Astrocyte (in vitro differentiated cells and primary cell): ENCODE measurements at regions not wholly inside any gene's neighbourhood (a gene's known extent, or its start where the extent isn't known, plus 50 kb on each side); places are given as distances from the start of the nearest gene placed in this dataset.

Source experiments
- DNase-seq: peaks from one replicate; pipeline ENCODE4 v3.0.0-alpha.2; 2010; ENCODE audit warnings: low read depth
- FAIRE-seq: peaks from 2 replicates; lab custom pipeline; 2011; peaks lifted over from hg19 to GRCh38; lab: Jason Lieb, UNC
- H2AFZ ChIP-seq: 2 replicates; pipeline ENCODE4 v1.6.0; 2012; ENCODE audit warnings: low read depth, low read length, inconsistent platforms
- H3K27ac ChIP-seq: 2 replicates; pipeline ENCODE4 v1.5.1; 2011; ENCODE audit warnings: low read depth, low read length, inconsistent platforms
- H3K27me3 ChIP-seq: 2 replicates; pipeline ENCODE4 v1.6.0; 2011; ENCODE audit warnings: low read length, inconsistent platforms; ENCODE audit not compliant: insufficient read depth
- H3K36me3 ChIP-seq: 2 replicates; pipeline ENCODE4 v1.5.1; 2011; ENCODE audit warnings: low read length, inconsistent platforms; ENCODE audit not compliant: insufficient read depth
- H3K4me1 ChIP-seq: 2 replicates; pipeline ENCODE4 v1.5.1; 2011; ENCODE audit warnings: low read length, inconsistent platforms; ENCODE audit not compliant: insufficient read depth
- H3K4me2 ChIP-seq: 2 replicates; pipeline ENCODE4 v1.6.0; 2012; ENCODE audit warnings: low read length, inconsistent platforms
- H3K4me3 ChIP-seq: 2 replicates; pipeline ENCODE4 v1.5.1; 2011; ENCODE audit warnings: low read depth, mild to moderate bottlenecking, low read length, inconsistent platforms; ENCODE audit not compliant: insufficient read depth
- H3K79me2 ChIP-seq: 2 replicates; pipeline ENCODE4 v1.6.0; 2012; ENCODE audit warnings: mild to moderate bottlenecking, low read length, inconsistent platforms; ENCODE audit not compliant: insufficient read depth
- H3K9ac ChIP-seq: 2 replicates; pipeline ENCODE4 v1.6.0; 2012; ENCODE audit warnings: mild to moderate bottlenecking, low read length, inconsistent platforms
- H3K9me3 ChIP-seq: 2 replicates; pipeline ENCODE4 v1.5.1; 2012; ENCODE audit warnings: low read depth, mild to moderate bottlenecking, low read length, inconsistent platforms; ENCODE audit not compliant: insufficient read depth
- H4K20me1 ChIP-seq: 2 replicates; pipeline ENCODE4 v1.6.0; 2012; ENCODE audit warnings: low read length, inconsistent platforms; ENCODE audit not compliant: insufficient read depth
- H3K27ac Mint-ChIP-seq: one replicate; pipeline ENCODE4 v1.8.0; 2021; ENCODE audit warnings: mild to moderate bottlenecking, mixed read lengths; ENCODE audit not compliant: unreplicated experiment
- H3K27me3 Mint-ChIP-seq: one replicate; pipeline ENCODE4 v1.8.0; 2021; ENCODE audit warnings: low read depth, mixed read lengths; ENCODE audit not compliant: unreplicated experiment
- H3K36me3 Mint-ChIP-seq: one replicate; pipeline ENCODE4 v1.8.0; 2021; ENCODE audit warnings: low read depth, mixed read lengths; ENCODE audit not compliant: unreplicated experiment
- H3K4me1 Mint-ChIP-seq: one replicate; pipeline ENCODE4 v1.8.0; 2021; ENCODE audit warnings: low read depth, mixed read lengths; ENCODE audit not compliant: unreplicated experiment
- H3K4me3 Mint-ChIP-seq: one replicate; pipeline ENCODE4 v1.8.0; 2021; ENCODE audit warnings: mild to moderate bottlenecking, moderate library complexity, mixed read lengths; ENCODE audit not compliant: unreplicated experiment
- H3K9me3 Mint-ChIP-seq: one replicate; pipeline ENCODE4 v1.8.0; 2021; ENCODE audit warnings: mild to moderate bottlenecking, mixed read lengths; ENCODE audit not compliant: unreplicated experiment
- EZH2 ChIP-seq: IDR thresholded peaks from 2 replicates; pipeline ENCODE4 v1.6.1; 2012; ENCODE audit warnings: mild to moderate bottlenecking, low read length, inconsistent platforms; ENCODE audit not compliant: insufficient read depth
- TF ChIP-seq, protein P1 (sequence below): IDR thresholded peaks from 2 replicates; pipeline ENCODE4 v1.5.1; 2011; ENCODE audit warnings: low read depth, mild to moderate bottlenecking, inconsistent platforms, low read length, moderate library complexity; ENCODE audit not compliant: insufficient read depth

- Mint-ChIP-seq H3K4me3 (no peak overlapping the region), H3K27ac (no peak overlapping the region), H3K27me3 (no peaks in the 10 kb centered on the region), H3K36me3 (no peaks in the 10 kb centered on the region), H3K4me1 (no peaks in the 10 kb centered on the region), H3K9me3 (no peaks in the 10 kb centered on the region)
- no peak for DNase-seq
- no peak for FAIRE-seq
- TF ChIP-seq EZH2: no peak
- TF ChIP-seq, protein P1, sequence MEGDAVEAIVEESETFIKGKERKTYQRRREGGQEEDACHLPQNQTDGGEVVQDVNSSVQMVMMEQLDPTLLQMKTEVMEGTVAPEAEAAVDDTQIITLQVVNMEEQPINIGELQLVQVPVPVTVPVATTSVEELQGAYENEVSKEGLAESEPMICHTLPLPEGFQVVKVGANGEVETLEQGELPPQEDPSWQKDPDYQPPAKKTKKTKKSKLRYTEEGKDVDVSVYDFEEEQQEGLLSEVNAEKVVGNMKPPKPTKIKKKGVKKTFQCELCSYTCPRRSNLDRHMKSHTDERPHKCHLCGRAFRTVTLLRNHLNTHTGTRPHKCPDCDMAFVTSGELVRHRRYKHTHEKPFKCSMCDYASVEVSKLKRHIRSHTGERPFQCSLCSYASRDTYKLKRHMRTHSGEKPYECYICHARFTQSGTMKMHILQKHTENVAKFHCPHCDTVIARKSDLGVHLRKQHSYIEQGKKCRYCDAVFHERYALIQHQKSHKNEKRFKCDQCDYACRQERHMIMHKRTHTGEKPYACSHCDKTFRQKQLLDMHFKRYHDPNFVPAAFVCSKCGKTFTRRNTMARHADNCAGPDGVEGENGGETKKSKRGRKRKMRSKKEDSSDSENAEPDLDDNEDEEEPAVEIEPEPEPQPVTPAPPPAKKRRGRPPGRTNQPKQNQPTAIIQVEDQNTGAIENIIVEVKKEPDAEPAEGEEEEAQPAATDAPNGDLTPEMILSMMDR: no peak
- no peak overlapping the region for H2AFZ ChIP-seq
- H4K20me1 ChIP-seq: no peaks in the 10 kb centered on the region
- H3K27me3 ChIP-seq: no peaks in the 10 kb centered on the region
- no peak overlapping the region for H3K4me2 ChIP-seq
- no peak overlapping the region for H3K4me3 ChIP-seq
- no peaks in the 10 kb centered on the region for H3K4me1 ChIP-seq
- H3K79me2 ChIP-seq: no peaks in the 10 kb centered on the region
- no peaks in the 10 kb centered on the region for H3K9me3 ChIP-seq
- no peaks in the 10 kb centered on the region for H3K36me3 ChIP-seq
- H3K9ac ChIP-seq: no peak overlapping the region
- H3K27ac ChIP-seq: no peak overlapping the region
Measured at GRCh38 chr14:41374092-41374491, 232.6 kb upstream of the LRFN5 start.

GRCh38 chr14:41362139-41362538 lies 244.5 kb upstream of the LRFN5 start:
- H3K4me2 ChIP-seq: no peak overlapping the region
- no peaks in the 10 kb centered on the region for H3K36me3 Mint-ChIP-seq
- no peak overlapping the region for H3K27ac ChIP-seq
- H3K36me3 ChIP-seq: no peaks in the 10 kb centered on the region
- no peaks in the 10 kb centered on the region for H3K9me3 Mint-ChIP-seq
- no peak overlapping the region for H3K27ac Mint-ChIP-seq
- H3K9ac ChIP-seq: no peak overlapping the region
- H3K27me3 ChIP-seq: no peaks in the 10 kb centered on the region
- no peaks in the 10 kb centered on the region for H3K27me3 Mint-ChIP-seq
- no peak for DNase-seq
- H3K4me1 ChIP-seq: no peaks in the 10 kb centered on the region
- H3K9me3 ChIP-seq: no peaks in the 10 kb centered on the region
- H3K4me1 Mint-ChIP-seq: no peaks in the 10 kb centered on the region
- FAIRE-seq: no peak
- H3K79me2 ChIP-seq: no peaks in the 10 kb centered on the region
- H2AFZ ChIP-seq: no peak overlapping the region
- H3K4me3 Mint-ChIP-seq: no peak overlapping the region
- H4K20me1 ChIP-seq: no peaks in the 10 kb centered on the region
- no peak overlapping the region for H3K4me3 ChIP-seq
- TF ChIP-seq, protein P1: no peak
- TF ChIP-seq EZH2: no peak

- Histone ChIP-seq H3K9ac (no peak overlapping the region), H3K27ac (no peak overlapping the region), H2AFZ (no peak overlapping the region), H3K4me2 (no peak overlapping the region), H3K27me3 (no peaks in the 10 kb centered on the region), H3K4me1 (no peaks in the 10 kb centered on the region), H3K4me3 (no peak overlapping the region), H3K9me3 (no peaks in the 10 kb centered on the region), H3K79me2 (no peaks in the 10 kb centered on the region), H4K20me1 (no peaks in the 10 kb centered on the region), H3K36me3 (no peaks in the 10 kb centered on the region)
- Mint-ChIP-seq H3K9me3 (no peaks in the 10 kb centered on the region), H3K27me3 (no peaks in the 10 kb centered on the region), H3K36me3 (no peaks in the 10 kb centered on the region), H3K4me3 (no peak overlapping the region), H3K27ac (no peak overlapping the region), H3K4me1 (no peaks in the 10 kb centered on the region)
- no peak for DNase-seq
- TF ChIP-seq EZH2: no peak
- TF ChIP-seq, protein P1: no peak
- no peak for FAIRE-seq
Measured at GRCh38 chr14:41360126-41360525, 246.6 kb upstream of the LRFN5 start.
